ENCODE measurements at regions not wholly inside any gene's neighbourhood (a gene's known extent, or its start where the extent isn't known, plus 50 kb on each side); places are given as distances from the start of the nearest gene placed in this dataset.

GRCh38 chr13:106063591-106064313 lies 471.7 kb downstream of the EFNB2 start:
- no peaks in the 10 kb centered on the region for H3K27me3 ChIP-seq (ENCODE audit: control insufficient read depth in 3 of 3, insufficient read depth in 3 of 3, low read length in 3 of 3)
- FAIRE-seq, result no peak
- WGBS, 3 donors, result 68 to 76% (median 73%) methylated on average over 8 of the region's 8 CpGs
- H3K27ac ChIP-seq (ENCODE audit: low read depth in 1 of 3, low read length in 2 of 3), result no peak overlapping the region
- H3K4me1 ChIP-seq (ENCODE audit: control insufficient read depth in 3 of 3, insufficient read depth in 2 of 3, low read depth in 1 of 3, low read length in 2 of 3), result no peaks in the 10 kb centered on the region
- no peak overlapping the region for H3K4me3 ChIP-seq (ENCODE audit: low read depth in 1 of 3, low read length in 3 of 3)
- DNase-seq, result no peak
- peaks cover 0 to 3% of the 10 kb centered on the region in 2 donors for H3K9me3 ChIP-seq (ENCODE audit: control insufficient read depth in 2 of 2, insufficient read depth in 1 of 2, low read depth in 1 of 2, low read length in 1 of 2)
- H3K36me3 ChIP-seq (ENCODE audit: control insufficient read depth in 3 of 3, insufficient read depth in 2 of 3, low read depth in 1 of 3, low read length in 3 of 3), result no peaks in the 10 kb centered on the region

- WGBS, 3 donors, result 79 to 82% (median 81%) methylated on average over 11 of the region's 11 CpGs
- no peak for DNase-seq
- H3K4me1 ChIP-seq (ENCODE audit: control insufficient read depth in 3 of 3, insufficient read depth in 2 of 3, low read depth in 1 of 3, low read length in 2 of 3), result no peaks in the 10 kb centered on the region
- H3K9me3 ChIP-seq (ENCODE audit: control insufficient read depth in 2 of 2, insufficient read depth in 1 of 2, low read depth in 1 of 2, low read length in 1 of 2), result peaks cover 0 to 3% of the 10 kb centered on the region in 2 donors
- H3K27me3 ChIP-seq (ENCODE audit: control insufficient read depth in 3 of 3, insufficient read depth in 3 of 3, low read length in 3 of 3), result no peaks in the 10 kb centered on the region
- H3K4me3 ChIP-seq (ENCODE audit: low read depth in 1 of 3, low read length in 3 of 3), result no peak overlapping the region
- no peaks in the 10 kb centered on the region for H3K36me3 ChIP-seq (ENCODE audit: control insufficient read depth in 3 of 3, insufficient read depth in 2 of 3, low read depth in 1 of 3, low read length in 3 of 3)
- FAIRE-seq, result no peak
- H3K27ac ChIP-seq (ENCODE audit: low read depth in 1 of 3, low read length in 2 of 3), result no peak overlapping the region
Observed at GRCh38 chr13:106061781-106062180, 473.7 kb downstream of the EFNB2 start.

- 79 to 87% (median 84%) methylated on average over 2 of the region's 2 CpGs for WGBS, 3 donors
- no peak for FAIRE-seq
- no peaks in the 10 kb centered on the region for H3K9me3 ChIP-seq (ENCODE audit: control insufficient read depth in 2 of 2, insufficient read depth in 1 of 2, low read depth in 1 of 2, low read length in 1 of 2)
- H3K27me3 ChIP-seq (ENCODE audit: control insufficient read depth in 3 of 3, insufficient read depth in 3 of 3, low read length in 3 of 3), result no peaks in the 10 kb centered on the region
- H3K4me1 ChIP-seq (ENCODE audit: control insufficient read depth in 3 of 3, insufficient read depth in 2 of 3, low read depth in 1 of 3, low read length in 2 of 3), result no peaks in the 10 kb centered on the region
- no peak for DNase-seq
- H3K4me3 ChIP-seq (ENCODE audit: low read depth in 1 of 3, low read length in 3 of 3), result no peak overlapping the region
- no peak overlapping the region for H3K27ac ChIP-seq (ENCODE audit: low read depth in 1 of 3, low read length in 2 of 3)
- no peaks in the 10 kb centered on the region for H3K36me3 ChIP-seq (ENCODE audit: control insufficient read depth in 3 of 3, insufficient read depth in 2 of 3, low read depth in 1 of 3, low read length in 3 of 3)
Observed at GRCh38 chr13:106056851-106057250, 478.6 kb downstream of the EFNB2 start.

- Histone ChIP-seq H3K27ac (ENCODE audit: low read depth in 1 of 3, low read length in 2 of 3) (no peak overlapping the region), H3K36me3 (ENCODE audit: control insufficient read depth in 3 of 3, insufficient read depth in 2 of 3, low read depth in 1 of 3, low read length in 3 of 3) (no peaks in the 10 kb centered on the region), H3K4me1 (ENCODE audit: control insufficient read depth in 3 of 3, insufficient read depth in 2 of 3, low read depth in 1 of 3, low read length in 2 of 3) (no peaks in the 10 kb centered on the region), H3K27me3 (ENCODE audit: control insufficient read depth in 3 of 3, insufficient read depth in 3 of 3, low read length in 3 of 3) (no peaks in the 10 kb centered on the region), H3K4me3 (ENCODE audit: low read depth in 1 of 3, low read length in 3 of 3) (no peak overlapping the region), H3K9me3 (ENCODE audit: control insufficient read depth in 2 of 2, insufficient read depth in 1 of 2, low read depth in 1 of 2, low read length in 1 of 2) (no peaks in the 10 kb centered on the region)
- FAIRE-seq, result no peak
- 65 to 76% (median 74%) methylated on average over 8 of the region's 8 CpGs for WGBS, 3 donors
- no peak for DNase-seq
Observed at GRCh38 chr13:106052200-106052767, 483.2 kb downstream of the EFNB2 start.

- no peak for DNase-seq
- Histone ChIP-seq H3K9me3 (ENCODE audit: control insufficient read depth in 2 of 2, insufficient read depth in 1 of 2, low read depth in 1 of 2, low read length in 1 of 2) (no peaks in the 10 kb centered on the region), H3K4me1 (ENCODE audit: control insufficient read depth in 3 of 3, insufficient read depth in 2 of 3, low read depth in 1 of 3, low read length in 2 of 3) (no peaks in the 10 kb centered on the region), H3K36me3 (ENCODE audit: control insufficient read depth in 3 of 3, insufficient read depth in 2 of 3, low read depth in 1 of 3, low read length in 3 of 3) (no peaks in the 10 kb centered on the region), H3K27me3 (ENCODE audit: control insufficient read depth in 3 of 3, insufficient read depth in 3 of 3, low read length in 3 of 3) (no peaks in the 10 kb centered on the region), H3K4me3 (ENCODE audit: low read depth in 1 of 3, low read length in 3 of 3) (no peak overlapping the region), H3K27ac (ENCODE audit: low read depth in 1 of 3, low read length in 2 of 3) (no peak overlapping the region)
- FAIRE-seq, result no peak
- WGBS, 3 donors, result 87 to 95% (median 91%) methylated on average over 5 of the region's 5 CpGs
Observed at GRCh38 chr13:106049171-106049570, 486.3 kb downstream of the EFNB2 start.

- Histone ChIP-seq H3K36me3 (ENCODE audit: control insufficient read depth in 3 of 3, insufficient read depth in 2 of 3, low read depth in 1 of 3, low read length in 3 of 3) (no peaks in the 10 kb centered on the region), H3K4me1 (ENCODE audit: control insufficient read depth in 3 of 3, insufficient read depth in 2 of 3, low read depth in 1 of 3, low read length in 2 of 3) (no peaks in the 10 kb centered on the region), H3K9me3 (ENCODE audit: control insufficient read depth in 2 of 2, insufficient read depth in 1 of 2, low read depth in 1 of 2, low read length in 1 of 2) (no peaks in the 10 kb centered on the region), H3K27ac (ENCODE audit: low read depth in 1 of 3, low read length in 2 of 3) (no peak overlapping the region), H3K4me3 (ENCODE audit: low read depth in 1 of 3, low read length in 3 of 3) (no peak overlapping the region), H3K27me3 (ENCODE audit: control insufficient read depth in 3 of 3, insufficient read depth in 3 of 3, low read length in 3 of 3) (no peaks in the 10 kb centered on the region)
- FAIRE-seq, result no peak
- WGBS, 3 donors, result 58 to 61% (median 59%) methylated on average over 4 of the region's 4 CpGs
- no peak for DNase-seq
Observed at GRCh38 chr13:106048386-106048785, 487.1 kb downstream of the EFNB2 start.

- no peaks in the 10 kb centered on the region for H3K36me3 ChIP-seq (ENCODE audit: control insufficient read depth in 3 of 3, insufficient read depth in 2 of 3, low read depth in 1 of 3, low read length in 3 of 3)
- FAIRE-seq (no peak), DNase-seq (no peak)
- no peaks in the 10 kb centered on the region for H3K4me1 ChIP-seq (ENCODE audit: control insufficient read depth in 3 of 3, insufficient read depth in 2 of 3, low read depth in 1 of 3, low read length in 2 of 3)
- no peaks in the 10 kb centered on the region for H3K9me3 ChIP-seq (ENCODE audit: control insufficient read depth in 2 of 2, insufficient read depth in 1 of 2, low read depth in 1 of 2, low read length in 1 of 2)
- no peak overlapping the region for H3K4me3 ChIP-seq (ENCODE audit: low read depth in 1 of 3, low read length in 3 of 3)
- H3K27me3 ChIP-seq (ENCODE audit: control insufficient read depth in 3 of 3, insufficient read depth in 3 of 3, low read length in 3 of 3), result no peaks in the 10 kb centered on the region
- no peak overlapping the region for H3K27ac ChIP-seq (ENCODE audit: low read depth in 1 of 3, low read length in 2 of 3)
- WGBS, 3 donors, result 92 to 97% (median 94%) methylated on average over 1 of the region's 1 CpG
Observed at GRCh38 chr13:106047859-106048258, 487.6 kb downstream of the EFNB2 start.

GRCh38 chr13:106042996-106043581 lies 492.4 kb downstream of the EFNB2 start:
- Histone ChIP-seq H3K4me3 (ENCODE audit: low read depth in 1 of 3, low read length in 3 of 3) (no peak overlapping the region), H3K36me3 (ENCODE audit: control insufficient read depth in 3 of 3, insufficient read depth in 2 of 3, low read depth in 1 of 3, low read length in 3 of 3) (no peaks in the 10 kb centered on the region), H3K9me3 (ENCODE audit: control insufficient read depth in 2 of 2, insufficient read depth in 1 of 2, low read depth in 1 of 2, low read length in 1 of 2) (no peaks in the 10 kb centered on the region), H3K4me1 (ENCODE audit: control insufficient read depth in 3 of 3, insufficient read depth in 2 of 3, low read depth in 1 of 3, low read length in 2 of 3) (no peaks in the 10 kb centered on the region), H3K27ac (ENCODE audit: low read depth in 1 of 3, low read length in 2 of 3) (no peak overlapping the region), H3K27me3 (ENCODE audit: control insufficient read depth in 3 of 3, insufficient read depth in 3 of 3, low read length in 3 of 3) (no peaks in the 10 kb centered on the region)
- DNase-seq (no peak), FAIRE-seq (no peak)
- 50 to 84% (median 62%) methylated on average over 1 of the region's 1 CpG for WGBS, 3 donors
